ENCODE measurements at regions not wholly inside any gene's neighbourhood (a gene's known extent, or its start where the extent isn't known, plus 50 kb on each side); places are given as distances from the start of the nearest gene placed in this dataset.
A peak's percentile ranks its signal among the peaks of the same experiment; 100 is the strongest.

GRCh38 chr13:27014406-27015359 lies 156.9 kb downstream of the USP12 start:
- DNase-seq (ENCODE audit: low read depth), result no peak

GRCh38 chr13:27012482-27013197 lies 159.0 kb downstream of the USP12 start:
- DNase-seq (ENCODE audit: low read depth), result peak; percentile 76

GRCh38 chr13:27011661-27012060 lies 159.9 kb downstream of the USP12 start:
- DNase-seq (ENCODE audit: low read depth), result no peak

- no peak for DNase-seq (ENCODE audit: low read depth)
Observed at GRCh38 chr13:27008733-27009132, 162.9 kb downstream of the USP12 start.

GRCh38 chr13:27007166-27007565 lies 164.4 kb downstream of the USP12 start:
- DNase-seq (ENCODE audit: low read depth), result no peak

- peak; percentile 39 for DNase-seq (ENCODE audit: low read depth)
Observed at GRCh38 chr13:27006519-27007161, 165.0 kb downstream of the USP12 start.

GRCh38 chr13:27005976-27006518 lies 165.6 kb downstream of the USP12 start:
- DNase-seq (ENCODE audit: low read depth), result no peak

GRCh38 chr13:27005556-27005955 lies 166.1 kb downstream of the USP12 start:
- no peak for DNase-seq (ENCODE audit: low read depth)

- DNase-seq (ENCODE audit: low read depth), result no peak
Observed at GRCh38 chr13:27004866-27005265, 166.7 kb downstream of the USP12 start.

GRCh38 chr13:27004326-27004725 lies 167.3 kb downstream of the USP12 start:
- DNase-seq (ENCODE audit: low read depth), result no peak

- no peak for DNase-seq (ENCODE audit: low read depth)
Observed at GRCh38 chr13:27001705-27002104, 169.9 kb downstream of the USP12 start.

GRCh38 chr13:27000686-27001085 lies 170.9 kb downstream of the USP12 start:
- DNase-seq (ENCODE audit: low read depth), result no peak

GRCh38 chr13:26999499-26999898 lies 172.1 kb downstream of the USP12 start:
- no peak for DNase-seq (ENCODE audit: low read depth)

GRCh38 chr13:26998292-26998691 lies 173.3 kb downstream of the USP12 start:
- no peak for DNase-seq (ENCODE audit: low read depth)

- no peak for DNase-seq (ENCODE audit: low read depth)
Observed at GRCh38 chr13:26996965-26997752, 174.5 kb downstream of the USP12 start.

GRCh38 chr13:26995159-26995558 lies 176.5 kb downstream of the USP12 start:
- DNase-seq (ENCODE audit: low read depth), result no peak

- no peak for DNase-seq (ENCODE audit: low read depth)
Observed at GRCh38 chr13:26993780-26994179, 177.8 kb downstream of the USP12 start.

- no peak for DNase-seq (ENCODE audit: low read depth)
Observed at GRCh38 chr13:26992951-26993719, 178.5 kb downstream of the USP12 start.

GRCh38 chr13:26991508-26992181 lies 180.0 kb downstream of the USP12 start:
- DNase-seq (ENCODE audit: low read depth), result no peak

Measured in iris pigment epithelial cell (primary cell).